H1 (cell line): ENCODE measurements at regions not wholly inside any gene's neighbourhood (a gene's known extent, or its start where the extent isn't known, plus 50 kb on each side); places are given as distances from the start of the nearest gene placed in this dataset.

Source experiments
- CTCF ChIA-PET: fragments of 300-600 bp; sonication (Branson Sonifier 250); formaldehyde crosslinking; loops from one replicate; lab custom pipeline; 2021; ENCODE audit not compliant: partially characterized antibody; lab: Charles Lee
- POLR2A ChIA-PET: fragments of 300-600 bp; sonication (Branson Sonifier 250); formaldehyde crosslinking; loops from one replicate; lab custom pipeline; 2021; ENCODE audit warnings: inconsistent platforms; ENCODE audit not compliant: partially characterized antibody; lab: Charles Lee
- DNase-seq, 2 experiments: peaks; one replicate each; pipeline versions ENCODE4 v3.0.0 to v3.0.0-alpha.2; 2010 to 2022; ENCODE audit warnings: low spot score in 2 of 2, low read depth in 1 of 2, mixed read lengths in 1 of 2
- FAIRE-seq: peaks from 2 replicates; lab custom pipeline; 2011; peaks lifted over from hg19 to GRCh38; lab: Jason Lieb, UNC
- H2AFZ ChIP-seq: 2 replicates; pipeline ENCODE4 v1.8.1; 2012; ENCODE audit warnings: low read length, inconsistent platforms
- H2AK5ac ChIP-seq: 2 replicates; pipeline ENCODE4 v1.6.1; 2013; ENCODE audit warnings: low read depth, low read length
- H2BK120ac ChIP-seq: replicated peaks from 2 replicates; pipeline ENCODE3; 2013; ENCODE audit warnings: low read depth, low read length, inconsistent platforms
- H2BK12ac ChIP-seq: 2 replicates; pipeline ENCODE4 v1.6.1; 2013; ENCODE audit warnings: low read depth, low read length
- H2BK15ac ChIP-seq: 2 replicates; pipeline ENCODE4 v1.6.1; 2013; ENCODE audit warnings: low read length
- H2BK20ac ChIP-seq: 2 replicates; pipeline ENCODE4 v1.6.1; 2013; ENCODE audit warnings: low read length
- H2BK5ac ChIP-seq: 2 replicates; pipeline ENCODE4 v1.6.1; 2013; ENCODE audit warnings: low read depth, low read length
- H3K14ac ChIP-seq: 2 replicates; pipeline ENCODE4 v1.6.1; 2013; ENCODE audit warnings: inconsistent platforms; ENCODE audit not compliant: insufficient read length
- H3K18ac ChIP-seq: 2 replicates; pipeline ENCODE4 v1.6.1; 2013; ENCODE audit warnings: low read length; ENCODE audit errors: extremely low read depth
- H3K23ac ChIP-seq: 2 replicates; pipeline ENCODE4 v1.6.1; 2013; ENCODE audit warnings: inconsistent platforms; ENCODE audit not compliant: insufficient read length
- H3K23me2 ChIP-seq: 2 replicates; pipeline ENCODE4 v1.6.1; 2013; ENCODE audit warnings: low read depth, low read length
- H3K27ac ChIP-seq: 2 replicates; pipeline ENCODE4 v1.6.1; 2011; ENCODE audit warnings: low read depth, low read length, inconsistent platforms
- H3K27me3 ChIP-seq, 4 experiments: replicated peaks in 1 of 4; 1 replicate in 1 of 4; 2 replicates in 3 of 4; pipeline versions ENCODE4 v1.6.1 to v1.8.1; 2011 to 2013; ENCODE audit warnings: low read length in 3 of 4, mild to moderate bottlenecking in 3 of 4, inconsistent platforms in 2 of 4, mixed read lengths in 2 of 4, moderate library complexity in 1 of 4; ENCODE audit not compliant: control insufficient read depth in 3 of 4, insufficient read depth in 3 of 4; ENCODE audit errors: extremely low read depth in 1 of 4
- H3K36me3 ChIP-seq, 4 experiments: 2 replicates each; pipeline versions ENCODE4 v1.6.1 to v1.8.1; 2011 to 2013; ENCODE audit warnings: mild to moderate bottlenecking in 4 of 4, low read length in 3 of 4, moderate library complexity in 2 of 4, control low read depth in 1 of 4, inconsistent platforms in 1 of 4; ENCODE audit not compliant: insufficient read depth in 4 of 4, control insufficient read depth in 2 of 4
- H3K4ac ChIP-seq: replicated peaks from 2 replicates; pipeline ENCODE3; 2013; ENCODE audit warnings: low read length, low read depth, mixed read lengths, inconsistent platforms; ENCODE audit not compliant: insufficient read length
- H3K4me1 ChIP-seq, 4 experiments: replicated peaks in 1 of 4; 1 replicate in 1 of 4; 2 replicates in 3 of 4; pipeline versions ENCODE4 v1.6.1 to v1.8.1; 2011 to 2013; ENCODE audit warnings: low read length in 3 of 4, inconsistent platforms in 2 of 4, mixed read lengths in 1 of 4; ENCODE audit not compliant: insufficient read depth in 4 of 4, control insufficient read depth in 3 of 4
- H3K4me2 ChIP-seq, 2 experiments: 2 replicates each; pipeline versions ENCODE4 v1.6.1 to v1.8.1; 2011 to 2013; ENCODE audit warnings: low read depth in 2 of 2, low read length in 2 of 2, control low read depth in 1 of 2, inconsistent platforms in 1 of 2, mild to moderate bottlenecking in 1 of 2; ENCODE audit not compliant: insufficient read depth in 1 of 2
- H3K4me3 ChIP-seq, 4 experiments: fragments of 200-600, 300-600 bp in 1 of 4; sonication (generic), shearing (Covaris generic), sonication (Bioruptor Twin) in 1 of 4; 2 replicates each; pipeline versions ENCODE4 v1.5.1 to v1.8.1; 2011 to 2016; ENCODE audit warnings: low read length in 4 of 4, low read depth in 3 of 4, control low read depth in 2 of 4, inconsistent platforms in 2 of 4, mild to moderate bottlenecking in 2 of 4, mixed read lengths in 1 of 4, moderate library complexity in 1 of 4; ENCODE audit not compliant: insufficient read depth in 2 of 4; ENCODE audit errors: extremely low read depth in 1 of 4
- H3K56ac ChIP-seq: replicated peaks from 2 replicates; pipeline ENCODE3; 2013; ENCODE audit warnings: low read depth, mild to moderate bottlenecking, mixed read lengths, low read length, inconsistent platforms; ENCODE audit not compliant: insufficient read length
- H3K79me1 ChIP-seq: 2 replicates; pipeline ENCODE4 v1.6.1; 2013; ENCODE audit warnings: low read depth, low read length, control low read depth
- H3K79me2 ChIP-seq, 2 experiments: 2 replicates each; pipeline versions ENCODE4 v1.6.1 to v1.8.1; 2012 to 2013; ENCODE audit warnings: low read length in 2 of 2, mild to moderate bottlenecking in 2 of 2, inconsistent platforms in 1 of 2; ENCODE audit not compliant: insufficient read depth in 2 of 2, control insufficient read depth in 1 of 2
- H3K9ac ChIP-seq, 4 experiments: replicated peaks in 1 of 4; 1 replicate in 1 of 4; 2 replicates in 3 of 4; pipeline versions ENCODE4 v1.6.1 to v1.8.1; 2011 to 2013; ENCODE audit warnings: low read depth in 3 of 4, low read length in 3 of 4, control low read depth in 2 of 4, mild to moderate bottlenecking in 2 of 4, moderate library complexity in 2 of 4, inconsistent platforms in 1 of 4; ENCODE audit errors: extremely low read depth in 1 of 4
- H3K9me3 ChIP-seq, 2 experiments: 2 replicates each; pipeline versions ENCODE4 v1.6.1 to v1.8.1; 2012 to 2013; ENCODE audit warnings: mild to moderate bottlenecking in 2 of 2, moderate library complexity in 2 of 2, control low read depth in 1 of 2, inconsistent platforms in 1 of 2, low read depth in 1 of 2, low read length in 1 of 2, mixed read lengths in 1 of 2; ENCODE audit not compliant: insufficient read depth in 2 of 2
- H4K20me1 ChIP-seq, 2 experiments: replicated peaks in 1 of 2; 2 replicates each; pipeline versions ENCODE3 to v1.8.1; 2011 to 2013; ENCODE audit warnings: inconsistent platforms in 2 of 2, low read length in 2 of 2, mild to moderate bottlenecking in 1 of 2; ENCODE audit not compliant: insufficient read depth in 2 of 2, control insufficient read depth in 1 of 2
- H4K5ac ChIP-seq: 2 replicates; pipeline ENCODE4 v1.6.1; 2013; ENCODE audit warnings: low read length, low read depth, mixed read lengths, inconsistent platforms; ENCODE audit not compliant: insufficient read length
- H4K8ac ChIP-seq: 2 replicates; pipeline ENCODE4 v1.8.0; 2013; ENCODE audit warnings: mild to moderate bottlenecking, moderate library complexity, low read length, inconsistent platforms; ENCODE audit not compliant: insufficient read depth; ENCODE audit errors: extremely low read depth
- H4K91ac ChIP-seq: replicated peaks from 2 replicates; pipeline ENCODE3; 2013; ENCODE audit warnings: low read length, mixed read lengths, inconsistent platforms; ENCODE audit not compliant: insufficient read length
- ATF3 ChIP-seq: IDR thresholded peaks from 2 replicates; pipeline ENCODE4 v1.6.1; 2011; ENCODE audit warnings: low read depth, mild to moderate bottlenecking, low read length; ENCODE audit not compliant: insufficient read depth
- CREB1 ChIP-seq: IDR thresholded peaks from 2 replicates; pipeline ENCODE4 v1.6.1; 2012; ENCODE audit warnings: inconsistent platforms
- EZH2 ChIP-seq: fragments of 200-600 bp; sonication (generic); IDR thresholded peaks from 2 replicates; pipeline ENCODE4 v1.7.1; 2012; ENCODE audit warnings: low read depth, mild to moderate bottlenecking, moderate library complexity, low read length, inconsistent platforms; ENCODE audit not compliant: severe bottlenecking
- HDAC2 ChIP-seq, 2 experiments: fragments of 300-600 bp in 1 of 2; sonication (generic) in 1 of 2; IDR thresholded peaks; 2 replicates each; pipeline ENCODE4 v1.6.1; 2011 to 2012; ENCODE audit warnings: low read depth in 2 of 2, low read length in 2 of 2, mild to moderate bottlenecking in 2 of 2, moderate library complexity in 2 of 2, borderline replicate concordance in 1 of 2, inconsistent platforms in 1 of 2
- JUND ChIP-seq: IDR thresholded peaks from 2 replicates; pipeline ENCODE4 v1.6.1; 2011; ENCODE audit warnings: mild to moderate bottlenecking, improper control_type of control experiment, low read length
- RFX5 ChIP-seq: IDR thresholded peaks from 2 replicates; pipeline ENCODE4 v1.6.1; 2011; ENCODE audit warnings: low read depth, low read length, improper control_type of control experiment, borderline replicate concordance
- RNF2 ChIP-seq: fragments of 200-900, 300-1000 bp; sonication (generic); IDR thresholded peaks from 2 replicates; pipeline ENCODE4 v1.7.1; 2016; ENCODE audit warnings: borderline replicate concordance, low read depth, mild to moderate bottlenecking, antibody characterized with exemption, low read length; ENCODE audit not compliant: poor library complexity, severe bottlenecking; ENCODE audit errors: missing control alignments
- SAP30 ChIP-seq: fragments of 300-600 bp; sonication (generic); IDR thresholded peaks from 2 replicates; pipeline ENCODE4 v1.7.1; 2012; ENCODE audit warnings: low read length, moderate library complexity, mild to moderate bottlenecking, inconsistent platforms; ENCODE audit not compliant: insufficient read depth, insufficient replicate concordance
- SIX5 ChIP-seq: IDR thresholded peaks from 2 replicates; pipeline ENCODE4 v1.6.1; 2011; ENCODE audit warnings: mild to moderate bottlenecking, low read depth, low read length
- SP1 ChIP-seq: IDR thresholded peaks from 2 replicates; pipeline ENCODE4 v1.6.1; 2011; ENCODE audit warnings: low read depth, low read length
- SP4 ChIP-seq: IDR thresholded peaks from 2 replicates; pipeline ENCODE4 v1.6.1; 2012; ENCODE audit warnings: low read length, inconsistent platforms
- TAF7 ChIP-seq: optimal IDR thresholded peaks from 2 replicates; pipeline ENCODE3; 2011; ENCODE audit warnings: low read depth, mild to moderate bottlenecking, inconsistent platforms, low read length, moderate library complexity, borderline replicate concordance
- YY1 ChIP-seq: IDR thresholded peaks from 2 replicates; pipeline ENCODE4 v1.6.1; 2011; ENCODE audit warnings: low read depth, mild to moderate bottlenecking, low read length
- WGBS, 2 experiments: shearing (Covaris generic) in 1 of 2; methylation state at CpG; one replicate each; pipeline versions ENCODE4 v1.1.6 to v1.1.7; 2013 to 2015; ENCODE audit warnings: low lambda C conversion rate in 2 of 2, mixed read lengths in 2 of 2, inconsistent platforms in 1 of 2, low coverage in 1 of 2, missing lambda C conversion rate in 1 of 2; ENCODE audit not compliant: insufficient replicate concordance in 2 of 2, insufficient coverage in 1 of 2, insufficient read length in 1 of 2; ENCODE audit errors: extremely low coverage in 1 of 2, missing lambda C conversion rate in 1 of 2; 5-methylcytosine and 5-hydroxymethylcytosine counted together

GRCh38 chr6:113127786-113128419 is 729.2 kb upstream of the MARCKS start:
- no peak overlapping the region for H2BK20ac ChIP-seq
- no peak overlapping the region for H3K56ac ChIP-seq
- no peak overlapping the region for H2AK5ac ChIP-seq
- H4K5ac ChIP-seq, result no peak overlapping the region
- H3K9ac ChIP-seq, result no peak overlapping the region
- no peaks in the 10 kb centered on the region for H3K9me3 ChIP-seq
- H3K4ac ChIP-seq, result no peak overlapping the region
- no peaks in the 10 kb centered on the region for H3K27me3 ChIP-seq
- no peaks in the 10 kb centered on the region for H3K79me1 ChIP-seq
- no peak overlapping the region for H3K14ac ChIP-seq
- H4K20me1 ChIP-seq, result no peaks in the 10 kb centered on the region
- H3K4me1 ChIP-seq, result no peaks in the 10 kb centered on the region
- no peak overlapping the region for H2BK15ac ChIP-seq
- no peak overlapping the region for H2AFZ ChIP-seq
- no peak overlapping the region for H3K23ac ChIP-seq
- no peaks in the 10 kb centered on the region for H3K36me3 ChIP-seq
- CTCF ChIA-PET, result interaction anchor here (0.6 kb wide), 1 partner anchor 39 kb away, joined by 3 read pairs; no protein-coding TSS in a partner anchor
- no peak overlapping the region for H2BK5ac ChIP-seq
- DNase-seq, result no peak
- no peak overlapping the region for H3K27ac ChIP-seq
- H3K18ac ChIP-seq, result no peak overlapping the region
- H4K91ac ChIP-seq, result no peak overlapping the region
- POLR2A ChIA-PET, result no interaction called here
- no peak overlapping the region for H2BK12ac ChIP-seq
- H3K79me2 ChIP-seq, result no peaks in the 10 kb centered on the region
- H2BK120ac ChIP-seq, result no peak overlapping the region
- 90% methylated on average over 5 of the region's 5 CpGs; no CpG with 5 or more reads in 1 of the 2 experiments for WGBS, 2 experiments
- no peak for FAIRE-seq
- no peak overlapping the region for H4K8ac ChIP-seq
- no peaks in the 10 kb centered on the region for H3K23me2 ChIP-seq
- no peak overlapping the region for H3K4me2 ChIP-seq
- H3K4me3 ChIP-seq, result no peak overlapping the region
- no peak for TF ChIP-seq RFX5
- no peak for TF ChIP-seq SIX5
- no peak for TF ChIP-seq JUND
- no peak for TF ChIP-seq CREB1
- TF ChIP-seq SP4, result no peak
- TF ChIP-seq SAP30, result no peak
- no peak for TF ChIP-seq EZH2
- no peak for TF ChIP-seq RNF2
- TF ChIP-seq YY1, result no peak
- no peak for TF ChIP-seq SP1
- no peak for TF ChIP-seq HDAC2 (IDR thresholded peaks at IDR 0.05; ENCODE audit: borderline replicate concordance in 1 of 2, low read depth in 2 of 2, low read length in 2 of 2)
- TF ChIP-seq ATF3, result no peak
- no peak for TF ChIP-seq TAF7
